Neural progenitor cell (in vitro differentiated cells): ENCODE measurements at regions not wholly inside any gene's neighbourhood (a gene's known extent, or its start where the extent isn't known, plus 50 kb on each side); places are given as distances from the start of the nearest gene placed in this dataset.

ENCODE experiments used
- CTCF ChIP-seq: fragments of 200-600 bp; sonication (generic); IDR thresholded peaks from 2 replicates; pipeline ENCODE4 v1.5.1; 2017; ENCODE audit warnings: antibody characterized with exemption, mild to moderate bottlenecking
- EZH2 ChIP-seq: fragments of 200-600 bp; sonication (generic); IDR thresholded peaks from 2 replicates; pipeline ENCODE4 v1.6.1; 2017; ENCODE audit warnings: antibody characterized with exemption, mild to moderate bottlenecking, moderate library complexity

GRCh38 chr5:56501781-56502557 is 268.8 kb upstream of the ANKRD55 start:
- TF ChIP-seq CTCF (no peak), EZH2 (no peak)
